ELR (cell line): ENCODE measurements at regions not wholly inside any gene's neighbourhood (a gene's known extent, or its start where the extent isn't known, plus 50 kb on each side); places are given as distances from the start of the nearest gene placed in this dataset.
"Not testable (repeated sequence)": the region's sequence is repeated elsewhere in the genome, so short reads cannot be mapped to it uniquely, and the experiment has no call there.

Experiments used
- DNase-seq: peaks from one replicate; pipeline ENCODE4 v3.0.0-alpha.2; 2015; ENCODE audit warnings: low read depth

GRCh38 chr7:131148708-131149428, 178.8 kb upstream of the MKLN1 start:
- DNase-seq, result no peak

GRCh38 chr7:131149429-131149773, 178.3 kb upstream of the MKLN1 start:
- DNase-seq, result no peak

DNA sequence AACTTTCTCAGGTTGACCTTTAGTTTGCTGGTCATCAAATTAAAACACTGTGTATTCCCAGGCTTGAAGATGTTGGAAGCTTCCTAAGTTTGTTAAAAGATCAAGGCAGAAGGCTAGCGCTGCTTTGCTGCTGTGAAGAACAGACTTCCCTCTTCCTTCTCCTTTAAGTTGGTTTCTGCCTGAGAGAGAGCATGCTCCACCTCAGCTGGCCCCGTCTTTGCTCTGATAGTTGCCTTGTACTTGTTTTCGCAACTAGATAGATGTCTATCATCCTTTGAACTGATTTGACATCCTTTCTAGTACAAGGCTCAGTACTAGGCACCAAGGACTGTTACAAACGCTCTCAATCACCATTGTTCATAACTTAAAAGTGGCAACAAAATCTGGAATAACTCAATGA, 177.8 kb upstream of the MKLN1 start:
- no peak for DNase-seq

DNA sequence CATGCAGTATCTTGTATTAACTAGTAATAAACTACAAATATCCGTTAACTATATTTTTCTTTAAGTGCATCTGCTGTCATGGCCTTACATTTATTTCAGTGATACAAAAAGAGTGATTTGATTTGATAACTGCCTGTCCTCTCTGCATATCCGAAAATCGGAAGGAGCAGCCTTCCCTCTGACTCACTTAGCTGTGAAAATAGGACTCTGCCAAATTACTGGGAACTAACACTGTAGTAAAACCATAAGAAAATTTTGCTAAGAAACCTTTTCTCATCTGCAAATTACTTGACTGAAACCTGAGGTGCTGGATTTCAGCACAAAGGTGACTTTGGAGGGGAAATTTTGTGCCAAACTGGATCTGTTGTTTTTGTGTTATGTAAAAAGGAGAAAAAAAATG, 176.6 kb upstream of the MKLN1 start:
- DNase-seq, result no peak

GRCh38 chr7:131152766-131153165, 174.9 kb upstream of the MKLN1 start:
- no peak for DNase-seq

DNA sequence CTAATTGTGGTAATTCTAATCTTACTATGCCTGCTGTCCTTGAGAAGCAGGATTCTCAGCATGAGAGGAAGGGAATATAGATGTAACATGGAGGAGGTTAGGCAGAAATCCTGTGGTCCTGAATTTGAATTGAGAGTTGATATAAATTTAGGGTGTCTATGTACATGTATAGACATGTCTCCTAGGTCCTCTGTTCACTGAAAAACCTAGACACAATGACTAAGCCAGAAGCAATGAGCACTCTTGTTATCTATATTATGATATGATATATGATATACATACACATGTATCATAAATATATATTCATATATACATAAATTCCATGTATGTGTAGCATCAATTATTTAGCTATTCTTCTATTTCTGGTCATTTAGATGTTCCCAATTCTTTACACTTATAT, 173.3 kb upstream of the MKLN1 start:
- DNase-seq, result no peak

GRCh38 chr7:131157530-131158243, 170.0 kb upstream of the MKLN1 start:
- peak; percentile 59 for DNase-seq

DNA sequence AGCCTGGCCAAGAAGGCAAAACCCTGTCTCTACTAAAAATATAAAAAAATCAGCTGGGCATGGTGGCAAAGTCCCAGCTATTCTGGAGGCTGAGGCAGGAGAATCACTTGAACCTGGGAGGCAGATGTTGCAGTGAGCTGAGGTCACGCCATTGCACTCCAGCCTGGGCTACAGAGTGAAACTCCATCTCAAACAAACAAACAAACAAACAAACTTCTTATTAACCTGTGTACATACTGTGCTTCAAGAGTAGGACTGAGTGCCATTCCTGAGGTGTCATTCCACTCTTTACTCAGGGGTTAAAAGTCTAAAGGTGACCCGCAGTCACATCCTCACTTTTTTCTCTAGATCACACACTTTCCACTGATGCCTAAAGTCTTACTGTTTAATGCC, 169.4 kb upstream of the MKLN1 start:
- not testable (repeated sequence) for DNase-seq

DNA sequence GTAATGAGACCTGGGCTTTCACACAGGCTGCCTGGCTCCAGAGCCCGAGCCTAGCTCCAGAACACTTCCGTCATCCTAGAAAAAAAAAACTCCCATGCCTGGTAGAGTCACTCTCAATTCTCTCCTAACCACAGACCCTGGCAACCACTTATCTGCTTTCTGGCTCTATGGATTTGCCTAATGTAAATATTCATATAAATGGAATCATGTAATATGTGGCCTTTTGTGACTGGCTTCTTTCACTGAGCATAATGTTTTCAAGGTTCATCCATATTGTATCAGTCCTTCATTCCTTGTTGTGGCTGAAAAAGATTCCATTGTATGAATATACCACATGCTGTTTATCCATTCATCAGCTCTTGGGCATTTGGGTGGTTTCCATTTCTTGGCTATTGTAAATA, 167.7 kb upstream of the MKLN1 start:
- DNase-seq, result peak; percentile 91

DNA sequence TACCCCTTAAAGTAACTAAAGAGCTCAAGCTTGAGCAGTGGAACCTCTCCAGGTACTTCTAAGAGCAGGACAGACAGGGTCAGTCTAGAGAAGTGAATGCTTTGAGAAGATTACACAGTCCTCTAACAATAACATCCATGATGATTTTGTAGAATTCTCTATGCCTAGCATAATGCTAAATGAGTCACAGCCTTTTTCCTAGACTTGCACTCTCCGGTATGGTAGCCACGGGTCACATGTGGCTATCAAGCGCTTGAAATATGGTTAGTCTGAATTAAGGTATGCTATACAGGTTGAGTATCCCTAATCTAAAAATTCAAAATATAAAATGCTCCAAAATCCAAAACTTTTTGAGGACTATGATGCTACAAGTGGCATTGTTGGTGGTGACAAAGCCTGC, 166.6 kb upstream of the MKLN1 start:
- peak; percentile 84 for DNase-seq

DNA sequence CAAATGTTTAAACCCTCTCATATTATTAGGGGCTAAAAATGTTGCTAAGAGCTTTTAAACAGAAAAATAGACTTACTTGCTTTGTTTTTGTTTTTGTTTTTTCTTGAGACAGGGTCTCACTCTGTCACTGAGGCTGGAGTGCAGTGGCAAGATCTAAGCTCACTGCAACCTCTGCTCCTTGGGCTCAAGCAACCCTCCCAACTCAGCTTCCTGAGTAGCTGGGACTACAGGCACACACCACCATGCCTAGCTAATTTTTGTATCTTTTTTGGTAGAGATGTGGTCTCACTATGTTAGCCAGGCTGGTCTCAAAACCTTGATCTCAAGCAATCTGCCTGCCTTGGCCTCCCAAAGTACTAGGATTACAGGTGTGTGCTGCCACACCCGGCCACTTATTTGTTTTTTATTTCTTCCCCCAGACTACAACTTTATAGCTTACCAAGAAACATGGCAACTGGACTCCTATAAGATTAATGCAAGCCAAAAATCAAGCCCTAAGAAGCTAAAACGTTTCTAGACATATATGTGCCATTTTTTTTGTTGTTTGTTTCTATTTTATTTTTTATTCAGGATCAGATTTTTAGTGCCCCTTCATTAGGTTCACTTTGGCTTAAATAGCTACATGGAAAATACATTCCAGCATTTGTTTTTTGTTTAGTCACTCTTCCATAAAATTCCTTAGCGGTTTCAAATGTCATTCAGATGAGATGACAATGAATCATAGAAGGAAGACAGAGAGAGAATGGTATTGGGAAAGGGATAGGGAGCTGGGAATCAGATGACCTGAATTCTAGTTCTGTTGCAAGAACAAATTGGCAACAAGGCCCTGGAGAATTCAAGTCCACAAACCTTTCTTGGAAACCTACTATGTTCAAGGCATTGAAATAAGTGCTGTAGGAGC, 163.4 kb upstream of the MKLN1 start:
- DNase-seq, result peak; percentile 96

GRCh38 chr7:131166066-131166465, 161.6 kb upstream of the MKLN1 start:
- peak; percentile 76 for DNase-seq

DNA sequence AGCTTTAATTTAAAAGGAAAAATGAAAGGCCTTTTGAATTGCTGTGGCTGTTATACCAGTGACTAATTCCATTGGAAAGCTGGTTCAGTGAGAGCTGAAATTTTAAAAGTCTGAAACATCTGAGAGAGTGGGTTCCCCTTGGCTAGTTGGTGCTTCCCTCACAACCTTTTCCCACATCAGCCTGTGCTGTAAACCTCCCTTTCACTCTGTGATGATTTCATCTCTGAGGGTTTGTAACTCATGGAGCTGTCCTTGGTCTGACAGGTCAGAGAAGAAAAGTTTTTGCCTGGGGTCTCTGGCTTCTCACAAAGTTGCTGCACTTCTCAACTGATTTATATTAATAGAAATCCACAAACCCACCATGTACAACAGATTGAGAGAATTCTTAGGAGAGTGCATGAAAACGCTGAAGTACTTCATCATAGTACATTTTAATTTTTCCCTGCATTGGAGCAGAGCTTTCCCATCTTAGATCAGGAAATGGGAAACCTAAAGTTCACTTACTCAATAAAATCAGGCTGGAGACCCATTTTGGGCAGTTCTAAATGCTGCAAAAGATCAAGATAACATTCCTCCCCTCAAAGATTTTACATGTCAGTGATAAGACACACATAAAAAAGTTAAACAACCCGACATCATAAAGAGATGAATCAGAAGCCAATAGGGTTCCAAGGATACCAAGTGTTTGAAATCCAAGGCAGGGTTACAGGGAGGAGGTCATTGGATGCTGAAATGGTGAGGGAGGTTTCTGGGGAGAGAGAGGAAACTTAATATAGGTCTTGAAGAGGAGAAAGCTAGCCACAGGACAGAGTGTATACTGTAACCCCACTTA, 157.0 kb upstream of the MKLN1 start:
- peak; percentile 64 for DNase-seq

DNA sequence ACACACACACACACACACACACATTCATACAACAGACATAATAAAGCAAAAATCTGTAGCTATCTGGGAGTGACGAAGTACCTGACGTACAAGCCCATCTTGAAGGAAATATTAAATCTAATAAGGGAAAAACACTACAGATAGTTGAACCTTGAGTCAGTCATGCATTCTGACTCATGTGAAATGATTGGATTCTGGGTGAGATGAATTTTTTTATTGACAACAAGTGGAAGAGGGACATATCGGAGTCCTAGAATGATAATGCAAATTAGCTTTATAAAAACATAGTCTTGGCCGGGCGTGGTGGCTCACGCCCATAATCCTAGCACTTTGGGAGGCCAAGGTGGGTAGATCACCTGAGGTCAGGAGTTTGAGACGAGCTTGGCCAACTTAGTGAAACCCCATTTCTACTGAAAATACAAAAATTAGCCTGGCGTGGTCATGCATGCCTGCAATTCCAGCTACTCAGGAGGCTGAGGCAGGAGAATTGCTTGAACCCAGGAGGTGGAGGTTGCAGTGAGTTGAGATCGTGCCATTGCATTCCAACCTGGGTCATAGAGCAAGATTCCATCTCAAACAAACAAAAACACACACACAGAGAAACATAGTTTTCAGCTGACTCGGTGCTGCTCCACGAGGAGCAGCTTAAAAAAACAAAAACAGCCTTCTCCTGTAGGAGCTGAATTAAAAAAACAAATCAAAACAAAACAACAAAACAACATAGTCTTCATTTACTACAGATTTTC, 154.4 kb upstream of the MKLN1 start:
- DNase-seq, result peak; percentile 92

- no peak for DNase-seq
Observed at GRCh38 chr7:131174391-131174790, 153.3 kb upstream of the MKLN1 start.

GRCh38 chr7:131174855-131175254, 152.8 kb upstream of the MKLN1 start:
- no peak for DNase-seq

DNA sequence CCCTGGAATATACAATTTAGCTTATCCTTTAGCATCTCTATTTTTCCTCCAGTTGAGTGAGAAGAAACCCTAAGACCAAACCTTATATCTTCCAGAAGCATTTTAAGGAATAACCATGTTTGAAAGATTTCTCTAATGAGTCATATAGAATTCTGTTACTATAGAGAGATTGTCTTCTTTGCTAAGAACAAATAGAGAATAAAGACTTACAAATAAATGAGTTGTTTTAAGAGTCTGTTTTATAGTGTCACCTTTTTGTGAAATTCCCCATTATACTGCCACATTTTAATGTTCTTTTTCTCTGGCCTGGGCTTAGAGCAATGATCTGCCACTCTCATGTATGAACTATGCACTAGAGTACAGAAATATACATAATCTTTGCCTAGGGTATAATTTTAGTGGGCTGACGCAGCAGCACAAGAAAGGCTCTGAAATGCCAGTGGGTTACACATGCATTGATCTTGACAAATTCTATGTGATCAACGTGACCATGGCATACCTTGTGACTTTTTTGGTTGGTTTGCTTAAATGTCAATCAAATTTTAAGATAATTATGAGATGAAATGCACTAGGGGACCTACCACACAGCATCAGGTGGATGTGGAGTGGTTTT, 145.1 kb upstream of the MKLN1 start:
- no peak for DNase-seq

DNA sequence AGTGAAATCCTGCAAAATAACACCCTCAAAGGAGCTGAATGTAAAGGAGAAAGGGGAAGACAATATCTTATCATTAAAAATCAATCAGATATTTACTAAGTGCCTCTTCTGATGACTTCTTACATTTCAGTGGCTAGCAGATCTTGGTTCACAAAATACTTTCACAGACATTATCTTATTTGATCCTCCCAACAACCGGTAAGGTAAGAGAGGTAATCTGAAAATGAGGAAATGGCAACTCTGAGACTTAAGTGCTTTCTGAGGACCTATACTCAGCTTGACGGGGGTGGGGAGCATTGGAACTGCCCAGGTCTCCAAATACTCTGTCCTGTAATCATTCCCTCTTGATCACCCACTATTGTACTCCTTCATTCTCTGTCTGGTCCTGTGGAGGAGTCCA, 144.6 kb upstream of the MKLN1 start:
- no peak for DNase-seq

- no peak for DNase-seq
Observed at GRCh38 chr7:131183611-131184119, 144.0 kb upstream of the MKLN1 start.

GRCh38 chr7:131186816-131187215, 140.9 kb upstream of the MKLN1 start:
- no peak for DNase-seq
